Astrocyte of the hippocampus (primary cell): ENCODE measurements at regions not wholly inside any gene's neighbourhood (a gene's known extent, or its start where the extent isn't known, plus 50 kb on each side); places are given as distances from the start of the nearest gene placed in this dataset.
A peak's percentile ranks its signal among the peaks of the same experiment; 100 is the strongest.
"Not testable (repeated sequence)": the region's sequence is repeated elsewhere in the genome, so short reads cannot be mapped to it uniquely, and the experiment has no call there.

Experiments used
- DNase-seq: peaks from one replicate; pipeline ENCODE4 v3.0.0; 2011; ENCODE audit warnings: low read depth, low spot score

- no peak for DNase-seq
These were observed 52.4 kb downstream of the ELAPOR2 start for GRCh38 chr7:87007038-87007437.

DNA sequence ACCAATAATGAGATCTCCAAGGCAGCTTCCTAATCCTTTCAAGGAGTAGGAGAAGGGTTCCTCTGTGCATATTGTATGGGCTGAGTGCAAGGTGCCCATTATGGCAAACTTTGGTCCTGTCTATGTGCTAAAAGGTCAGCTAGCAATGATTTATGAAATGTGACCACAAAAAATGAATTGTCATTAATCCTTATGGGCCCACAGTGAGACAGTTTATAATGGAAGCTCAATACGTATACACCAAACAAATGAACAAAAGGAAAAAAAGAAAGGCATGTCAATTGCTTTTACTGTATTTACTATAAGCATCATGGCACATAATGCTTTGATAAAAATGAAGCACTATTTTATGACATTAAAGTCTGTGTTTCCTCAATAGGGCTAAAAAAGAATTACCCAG is 54.5 kb downstream of the ELAPOR2 start:
- no peak for DNase-seq

DNA sequence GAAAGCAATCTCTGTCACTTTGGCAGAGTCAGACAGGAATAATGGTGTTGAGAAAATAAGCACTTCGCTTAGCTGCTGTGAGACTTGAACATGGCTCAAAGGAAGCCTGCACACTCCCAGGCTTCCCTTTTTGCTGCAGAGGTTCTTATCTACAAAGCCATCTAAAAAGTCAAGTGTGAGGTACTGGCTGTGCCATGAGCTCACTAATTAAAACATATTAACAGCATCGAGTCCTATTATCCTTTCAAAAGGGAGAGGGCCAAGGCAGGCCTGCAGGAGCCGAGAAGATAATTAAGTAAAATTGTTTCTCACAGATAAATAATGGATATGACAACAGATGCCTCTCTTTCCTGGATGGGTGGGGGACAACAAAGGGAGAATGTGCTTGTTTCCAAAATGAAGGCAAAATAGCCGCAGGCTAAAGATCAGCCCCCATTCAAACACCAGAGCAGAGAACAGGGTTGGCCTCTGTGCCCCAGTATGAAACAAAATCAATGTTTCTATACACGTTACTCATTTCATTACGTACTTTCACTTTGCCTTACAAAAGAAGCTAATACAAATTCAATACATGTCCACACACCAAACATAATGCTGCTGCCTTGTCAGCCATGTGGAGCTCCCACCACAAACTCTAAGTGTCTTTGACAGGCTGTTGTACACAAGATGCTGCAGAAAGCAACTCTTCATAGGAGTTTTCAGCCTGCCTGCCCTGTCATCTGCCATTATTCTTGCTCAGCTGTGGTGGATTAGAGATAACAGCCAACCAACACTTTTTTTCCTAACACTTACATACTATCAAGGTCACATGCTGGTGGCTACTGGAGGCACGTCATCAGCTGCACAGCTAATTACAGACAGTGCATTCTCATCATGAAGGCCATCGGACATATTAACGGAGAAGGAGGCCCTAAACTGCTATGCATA is 55.3 kb downstream of the ELAPOR2 start:
- DNase-seq, result peak; percentile 36

DNA sequence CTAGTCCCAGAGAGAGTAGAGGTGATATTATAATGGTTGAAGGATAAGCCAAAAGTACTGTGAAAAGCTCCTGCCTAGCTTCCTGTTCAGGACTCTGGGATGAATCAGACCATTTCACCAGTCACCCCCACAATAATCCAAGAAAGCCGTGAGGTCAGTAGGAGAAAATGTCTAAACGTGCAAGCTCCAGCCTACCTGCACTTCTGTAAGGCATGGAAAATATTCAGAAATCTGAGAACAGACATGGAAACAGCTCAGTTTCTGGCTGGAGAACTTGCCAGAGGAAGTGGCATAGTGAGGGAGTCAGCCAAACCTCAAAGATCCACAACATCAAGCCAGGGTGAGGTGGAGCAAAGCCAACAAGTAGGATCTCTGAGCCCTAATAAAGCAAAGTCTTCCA is 58.2 kb downstream of the ELAPOR2 start:
- DNase-seq, result peak; percentile 87

DNA sequence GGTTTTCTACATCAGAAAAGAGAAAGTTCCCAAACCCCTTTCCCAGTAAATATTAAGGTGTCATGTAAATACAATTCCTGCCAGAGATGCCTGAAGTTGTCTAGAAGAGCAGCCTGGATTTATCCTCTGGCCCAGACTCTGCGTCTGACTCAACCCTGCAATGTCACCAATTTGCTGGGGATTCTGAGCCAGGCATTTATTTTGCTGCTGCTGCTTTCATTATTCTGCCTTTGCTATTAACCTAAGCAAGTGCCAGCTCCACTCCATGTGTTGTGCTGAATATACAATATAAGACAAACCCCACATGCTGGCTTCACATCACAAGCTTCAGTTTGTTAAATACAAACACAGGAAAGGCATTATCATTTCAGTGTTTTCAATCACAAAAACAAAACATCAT is 59.1 kb downstream of the ELAPOR2 start:
- DNase-seq, result peak; percentile 53

- no peak for DNase-seq
These were observed 59.7 kb downstream of the ELAPOR2 start for GRCh38 chr7:86999750-87000149.

DNA sequence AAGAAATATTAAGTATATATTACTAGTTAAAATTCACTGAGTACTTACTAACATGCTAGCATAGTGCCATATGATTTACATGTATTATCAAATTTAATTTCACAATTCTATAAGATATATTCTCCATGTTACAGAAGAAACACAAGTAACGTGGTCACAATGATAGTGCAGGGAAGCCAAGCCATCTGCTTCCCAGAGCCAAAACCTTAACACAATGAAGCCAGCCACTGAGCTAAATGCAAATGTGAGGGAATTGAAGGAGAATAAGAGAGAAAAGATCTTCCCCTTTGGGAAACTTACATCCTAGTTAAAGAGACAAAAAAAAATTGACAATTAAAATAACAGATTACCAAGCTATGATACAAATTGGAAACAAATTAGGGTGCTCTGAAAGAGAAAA is 63.6 kb downstream of the ELAPOR2 start:
- no peak for DNase-seq

DNA sequence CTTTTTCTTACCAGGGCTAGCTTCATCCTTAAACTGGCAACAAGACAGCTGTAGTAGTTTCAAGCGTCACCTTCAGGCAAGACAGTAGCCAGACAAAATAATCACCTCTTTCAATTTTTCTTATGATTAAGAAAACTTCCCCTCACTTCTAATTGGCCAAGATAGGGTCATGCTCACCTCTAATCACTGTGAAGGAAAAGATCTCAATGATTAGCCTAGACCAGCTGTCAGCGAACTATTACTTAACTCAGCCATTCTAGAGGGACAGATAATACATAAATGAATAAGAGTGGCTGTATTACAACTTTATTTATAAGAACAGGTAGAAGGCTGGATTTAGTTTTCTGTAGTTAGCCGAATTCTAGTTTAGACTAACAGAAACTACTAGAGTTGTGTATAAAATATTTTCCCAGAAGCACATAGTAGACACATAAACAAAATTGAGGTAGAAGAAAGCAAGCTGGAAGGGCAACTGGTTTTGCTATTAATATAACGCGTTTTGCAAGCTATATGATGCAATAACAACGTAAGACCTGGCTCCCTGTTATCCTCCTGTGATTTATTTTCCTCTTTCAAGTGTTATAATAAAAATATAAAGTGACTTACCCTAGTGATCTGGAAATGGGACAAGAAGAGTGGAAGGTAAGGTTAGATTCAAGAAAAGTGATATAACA is 64.3 kb downstream of the ELAPOR2 start:
- no peak for DNase-seq

- peak; percentile 42 for DNase-seq
These were observed 67.7 kb downstream of the ELAPOR2 start for GRCh38 chr7:86991771-86992191.

DNA sequence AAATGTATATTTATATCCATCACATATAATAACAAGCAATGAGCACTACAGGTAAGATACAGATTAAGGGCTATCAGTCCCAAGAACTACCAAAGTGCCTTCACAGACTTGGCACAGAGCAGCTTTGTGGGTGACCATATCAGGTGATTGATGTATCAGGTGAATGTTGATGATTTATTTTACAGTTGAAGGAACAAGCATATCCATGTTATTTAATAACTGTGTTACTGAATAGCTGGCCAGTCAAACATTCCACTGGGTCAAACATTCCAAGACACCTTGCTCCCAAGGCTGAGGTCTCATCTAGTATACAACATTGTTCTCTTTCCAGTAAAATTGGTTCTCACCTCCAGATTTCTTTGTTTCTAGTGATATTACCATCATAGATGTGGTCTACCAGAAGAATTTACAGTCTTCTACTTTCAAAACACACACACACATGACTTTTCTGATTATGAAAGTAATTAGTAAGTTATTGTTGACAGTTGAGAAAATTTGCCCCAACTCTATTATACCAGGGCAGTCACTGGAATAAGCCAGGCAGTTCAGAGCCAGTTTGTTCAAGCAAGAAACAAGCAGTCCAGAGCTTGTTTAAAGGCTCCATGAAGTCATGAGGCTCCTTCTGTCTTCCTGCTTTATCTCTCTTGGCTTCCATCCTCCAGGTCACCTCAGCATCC is 68.2 kb downstream of the ELAPOR2 start:
- peak; percentile 22 for DNase-seq

- no peak for DNase-seq
These were observed 70.0 kb downstream of the ELAPOR2 start for GRCh38 chr7:86989407-86989806.

GRCh38 chr7:86987834-86988233 is 71.6 kb downstream of the ELAPOR2 start:
- DNase-seq, result not testable (repeated sequence)

- not testable (repeated sequence) for DNase-seq
These were observed 72.1 kb downstream of the ELAPOR2 start for GRCh38 chr7:86987358-86987757.

GRCh38 chr7:86985342-86985741 is 74.1 kb downstream of the ELAPOR2 start:
- not testable (repeated sequence) for DNase-seq

DNA sequence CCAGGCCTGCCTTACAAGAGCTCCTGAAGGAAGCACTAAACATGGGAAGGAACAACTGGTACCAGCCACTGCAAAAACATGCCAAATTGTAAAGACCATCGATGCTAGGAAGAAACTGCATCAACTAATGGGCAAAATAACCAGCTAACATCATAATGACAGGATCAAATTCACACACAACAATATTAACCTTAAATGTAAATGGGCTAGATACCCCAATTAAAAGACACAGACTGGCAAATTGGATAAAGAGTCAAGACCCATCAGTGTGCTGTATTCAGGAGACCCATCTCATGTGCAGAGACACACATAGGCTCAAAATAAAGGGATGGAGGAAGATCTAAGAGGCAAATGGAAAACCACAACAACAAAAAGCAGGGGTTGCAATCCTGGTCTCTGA is 75.8 kb downstream of the ELAPOR2 start:
- not testable (repeated sequence) for DNase-seq

GRCh38 chr7:86981937-86982336 is 77.5 kb downstream of the ELAPOR2 start:
- not testable (repeated sequence) for DNase-seq

- DNase-seq, result no peak
These were observed 78.3 kb downstream of the ELAPOR2 start for GRCh38 chr7:86981127-86981526.

GRCh38 chr7:86980223-86980622 is 79.2 kb downstream of the ELAPOR2 start:
- DNase-seq, result no peak

GRCh38 chr7:86978808-86979506 is 80.5 kb downstream of the ELAPOR2 start:
- no peak for DNase-seq

DNA sequence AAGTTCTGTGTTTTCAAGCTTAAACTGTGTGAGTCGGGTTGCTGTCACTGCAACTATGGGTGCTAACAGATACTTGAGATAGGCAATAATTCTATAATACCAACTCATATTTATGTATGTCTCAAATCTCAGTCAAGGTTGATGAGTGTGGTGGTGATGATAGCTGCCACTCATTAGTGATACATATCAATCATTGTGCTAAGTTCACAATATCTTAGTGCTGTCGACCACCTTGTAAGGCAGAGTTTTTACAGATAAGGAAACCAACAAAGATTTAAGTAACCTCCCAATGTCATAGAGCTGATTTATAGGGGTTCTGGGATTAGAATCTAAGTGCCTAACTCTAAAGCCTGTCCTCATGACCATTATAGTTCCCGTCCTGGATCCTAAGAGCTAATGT is 82.5 kb downstream of the ELAPOR2 start:
- DNase-seq, result no peak

- no peak for DNase-seq
These were observed 83.5 kb downstream of the ELAPOR2 start for GRCh38 chr7:86975914-86976313.

GRCh38 chr7:86975449-86975848 is 84.0 kb downstream of the ELAPOR2 start:
- no peak for DNase-seq
